ENCODE measurements at regions not wholly inside any gene's neighbourhood (a gene's known extent, or its start where the extent isn't known, plus 50 kb on each side); places are given as distances from the start of the nearest gene placed in this dataset.

DNA sequence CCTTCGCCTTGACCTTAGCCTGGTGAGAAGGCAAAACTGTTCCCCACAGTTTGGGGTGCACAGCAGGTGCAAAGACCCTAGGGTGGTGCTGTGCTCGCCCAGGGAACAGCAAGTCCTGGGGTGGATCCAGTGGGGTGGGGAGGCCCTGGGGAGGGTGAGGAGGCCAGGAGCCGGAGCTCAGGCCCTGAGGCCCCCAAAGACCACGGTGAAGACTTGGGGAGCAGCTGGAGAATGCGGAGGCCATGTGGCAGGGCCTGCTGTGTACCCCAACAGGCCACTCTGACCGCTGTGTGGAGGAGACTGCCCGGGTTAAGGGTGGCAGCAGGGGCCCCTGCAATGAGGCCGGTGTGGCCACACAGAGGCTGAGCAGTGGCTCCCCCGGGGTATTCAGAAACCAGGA lies 101.1 kb upstream of the RTL6 start:
- TF ChIP-seq, protein P1, sequence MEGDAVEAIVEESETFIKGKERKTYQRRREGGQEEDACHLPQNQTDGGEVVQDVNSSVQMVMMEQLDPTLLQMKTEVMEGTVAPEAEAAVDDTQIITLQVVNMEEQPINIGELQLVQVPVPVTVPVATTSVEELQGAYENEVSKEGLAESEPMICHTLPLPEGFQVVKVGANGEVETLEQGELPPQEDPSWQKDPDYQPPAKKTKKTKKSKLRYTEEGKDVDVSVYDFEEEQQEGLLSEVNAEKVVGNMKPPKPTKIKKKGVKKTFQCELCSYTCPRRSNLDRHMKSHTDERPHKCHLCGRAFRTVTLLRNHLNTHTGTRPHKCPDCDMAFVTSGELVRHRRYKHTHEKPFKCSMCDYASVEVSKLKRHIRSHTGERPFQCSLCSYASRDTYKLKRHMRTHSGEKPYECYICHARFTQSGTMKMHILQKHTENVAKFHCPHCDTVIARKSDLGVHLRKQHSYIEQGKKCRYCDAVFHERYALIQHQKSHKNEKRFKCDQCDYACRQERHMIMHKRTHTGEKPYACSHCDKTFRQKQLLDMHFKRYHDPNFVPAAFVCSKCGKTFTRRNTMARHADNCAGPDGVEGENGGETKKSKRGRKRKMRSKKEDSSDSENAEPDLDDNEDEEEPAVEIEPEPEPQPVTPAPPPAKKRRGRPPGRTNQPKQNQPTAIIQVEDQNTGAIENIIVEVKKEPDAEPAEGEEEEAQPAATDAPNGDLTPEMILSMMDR (IDR thresholded peaks at IDR 0.05): no peak
- no peak for TF ChIP-seq POLR2AphosphoS5 (IDR thresholded peaks at IDR 0.05)

All from transverse colon (tissue), 4 donors.